GM18519 (cell line): ENCODE measurements at regions not wholly inside any gene's neighbourhood (a gene's known extent, or its start where the extent isn't known, plus 50 kb on each side); places are given as distances from the start of the nearest gene placed in this dataset.
"Not testable (repeated sequence)": the region's sequence is repeated elsewhere in the genome, so short reads cannot be mapped to it uniquely, and the experiment has no call there.

Experiments
- ATAC-seq: cut with Tn5 transposase; IDR thresholded peaks from one replicate; pipeline ENCODE4 v1.9.1; 2021; ENCODE audit warnings: mild to moderate bottlenecking, moderate library complexity; ENCODE audit not compliant: unreplicated experiment, low FRiP score

DNA sequence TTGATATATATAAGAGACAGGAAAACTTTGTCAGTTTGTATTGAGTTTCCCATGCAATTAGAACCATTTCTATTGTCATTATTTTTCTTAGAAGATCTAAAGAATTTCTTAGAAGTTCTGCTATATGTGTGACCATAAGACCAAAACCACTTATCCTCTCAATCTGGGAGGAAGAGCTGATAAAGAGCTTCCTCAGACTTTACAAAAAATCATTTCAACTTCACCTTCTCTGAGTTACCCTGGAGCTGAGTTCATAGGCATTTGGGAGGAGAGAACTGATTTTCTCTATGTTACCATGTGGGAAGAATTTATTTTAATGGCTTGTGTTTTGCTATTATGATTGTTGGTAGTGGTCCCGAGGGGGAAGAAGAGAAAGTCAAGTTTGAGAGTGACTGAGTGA, 329.3 kb downstream of the GPD2 start:
- no peak for ATAC-seq

- no peak for ATAC-seq
Observed at GRCh38 chr2:156769802-156770201, 333.6 kb downstream of the GPD2 start.

- no peak for ATAC-seq
Observed at GRCh38 chr2:156778916-156779315, 342.7 kb downstream of the GPD2 start.

DNA sequence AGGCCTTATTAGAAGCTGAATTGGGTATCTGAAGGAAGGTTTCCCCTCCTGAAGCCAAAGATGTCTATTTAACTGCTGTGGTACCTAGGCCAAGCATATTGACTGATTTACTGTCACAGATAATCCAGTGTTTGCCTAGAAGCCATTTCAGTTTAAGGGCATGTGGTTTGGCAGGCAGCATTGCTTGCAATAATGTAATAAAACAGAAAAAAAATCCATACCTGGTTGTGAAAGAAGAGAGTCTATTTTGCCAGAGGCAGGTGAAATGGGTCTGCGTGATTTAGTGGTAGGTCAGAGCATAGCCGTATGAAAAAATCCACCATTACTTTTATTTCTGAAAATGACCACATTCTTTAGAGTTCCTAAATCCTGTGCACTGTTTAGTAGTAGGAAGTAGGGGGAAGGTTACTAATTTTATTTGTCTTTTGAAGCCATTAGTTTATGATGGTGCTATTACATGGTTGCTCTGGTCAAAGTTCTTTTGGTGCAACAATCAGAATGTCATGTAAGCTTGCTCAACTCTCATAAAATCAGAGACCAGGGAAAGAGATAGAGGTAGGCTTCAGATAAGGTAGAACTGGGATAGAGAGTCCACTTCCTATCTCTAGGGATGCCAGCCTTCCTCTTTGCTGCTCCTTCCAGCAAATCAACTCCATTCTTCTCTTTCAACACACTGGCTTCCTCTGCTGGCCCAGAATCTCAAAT, 343.4 kb downstream of the GPD2 start:
- no peak for ATAC-seq

DNA sequence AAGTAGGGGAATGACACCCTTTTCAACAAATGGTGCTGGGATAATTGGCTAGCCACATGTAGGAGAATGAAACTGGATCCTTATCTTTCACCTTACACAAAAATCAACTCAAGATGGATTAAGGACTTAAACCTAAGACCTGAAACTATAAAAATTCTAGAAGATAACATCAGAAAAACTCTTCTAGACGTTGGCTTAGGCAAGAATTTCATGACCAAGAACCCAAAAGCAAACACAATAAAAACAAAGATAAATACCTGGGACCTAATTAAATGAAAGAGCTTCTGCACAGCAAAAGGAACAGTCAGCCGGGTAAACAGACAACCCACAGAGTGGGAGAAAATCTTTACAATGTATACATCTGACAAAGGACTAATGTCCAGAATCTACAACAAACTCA, 345.5 kb downstream of the GPD2 start:
- ATAC-seq, result not testable (repeated sequence)

DNA sequence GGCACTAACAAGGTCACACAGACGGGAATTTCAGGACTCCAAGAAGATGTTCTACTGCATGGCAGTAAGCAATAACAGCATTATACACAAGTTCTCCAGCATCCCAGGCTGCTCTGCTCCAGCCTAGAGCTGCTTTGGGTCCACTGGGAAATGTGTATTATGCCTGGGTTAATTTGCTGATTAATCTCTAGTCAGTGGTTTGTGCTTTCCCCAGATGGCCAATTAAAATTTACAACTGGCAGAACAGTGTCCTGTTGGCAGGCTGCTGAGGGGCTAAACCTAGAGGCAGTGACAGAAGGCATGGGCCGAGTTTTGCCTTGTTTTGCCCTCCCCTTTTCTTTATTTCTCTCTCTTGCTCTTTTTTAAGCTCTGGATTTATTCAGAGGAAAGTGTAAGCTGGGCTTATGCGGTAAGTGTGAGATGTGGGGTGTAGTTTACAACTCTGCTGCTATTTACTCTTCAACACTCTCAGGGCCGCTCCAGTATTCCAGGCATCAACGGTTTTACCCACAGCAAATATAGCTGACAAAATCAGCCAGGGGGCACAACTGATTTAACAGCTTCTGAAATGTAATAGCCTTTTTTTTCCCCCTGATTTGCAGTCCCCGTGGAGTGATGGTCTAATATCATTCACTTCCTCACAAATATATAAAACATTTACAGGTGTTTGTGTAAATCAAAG, 348.0 kb downstream of the GPD2 start:
- ATAC-seq, result no peak

DNA sequence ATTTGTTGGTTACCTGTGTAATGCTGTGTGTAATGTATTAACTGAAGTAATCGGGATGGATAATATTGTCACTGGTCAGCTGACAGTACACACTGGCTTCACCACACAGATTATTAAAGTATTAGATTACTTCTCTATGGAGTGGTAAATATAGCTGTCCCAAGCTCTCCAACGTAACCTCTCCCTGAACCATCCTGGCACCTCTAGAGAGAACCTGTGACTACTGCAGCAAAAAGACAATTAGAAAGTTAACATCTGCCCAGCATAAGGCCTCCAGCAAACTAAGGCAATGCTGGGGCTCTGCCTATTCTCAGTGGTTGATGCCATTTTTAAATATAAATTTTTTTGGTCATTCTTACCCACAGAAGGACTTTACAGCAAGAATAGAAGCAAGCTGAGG, 351.3 kb downstream of the GPD2 start:
- ATAC-seq, result no peak

GRCh38 chr2:156790343-156791037, 354.3 kb downstream of the GPD2 start:
- no peak for ATAC-seq

DNA sequence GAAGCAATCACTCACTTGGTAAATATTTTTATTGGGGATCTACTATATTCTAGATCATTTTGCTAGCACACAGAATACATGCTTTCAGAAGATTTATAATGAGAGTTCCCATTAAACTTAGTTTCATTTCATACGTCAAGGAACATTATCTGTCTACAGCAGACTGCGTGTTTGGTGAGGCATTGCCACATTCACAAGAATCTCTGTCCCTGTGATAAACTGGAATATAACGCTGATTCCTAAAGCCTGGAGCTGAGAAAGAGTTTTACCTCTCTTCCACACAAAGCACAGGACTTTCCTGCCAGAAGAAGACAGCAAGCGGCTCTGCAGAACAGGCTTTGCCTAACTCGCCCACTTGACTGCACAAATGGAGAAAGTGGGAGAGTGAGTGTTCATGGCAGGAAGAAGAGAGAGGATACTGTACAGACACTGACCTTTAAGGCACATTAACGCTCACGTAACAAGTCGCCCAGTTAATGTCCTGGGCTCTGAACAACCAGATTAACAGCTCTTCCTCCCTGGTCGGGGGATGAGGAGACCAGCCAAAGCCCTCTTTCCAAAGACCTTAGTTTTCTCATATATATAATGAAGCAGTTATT, 356.2 kb downstream of the GPD2 start:
- ATAC-seq, result no peak

GRCh38 chr2:156797832-156798231, 361.7 kb downstream of the GPD2 start:
- ATAC-seq, result no peak

DNA sequence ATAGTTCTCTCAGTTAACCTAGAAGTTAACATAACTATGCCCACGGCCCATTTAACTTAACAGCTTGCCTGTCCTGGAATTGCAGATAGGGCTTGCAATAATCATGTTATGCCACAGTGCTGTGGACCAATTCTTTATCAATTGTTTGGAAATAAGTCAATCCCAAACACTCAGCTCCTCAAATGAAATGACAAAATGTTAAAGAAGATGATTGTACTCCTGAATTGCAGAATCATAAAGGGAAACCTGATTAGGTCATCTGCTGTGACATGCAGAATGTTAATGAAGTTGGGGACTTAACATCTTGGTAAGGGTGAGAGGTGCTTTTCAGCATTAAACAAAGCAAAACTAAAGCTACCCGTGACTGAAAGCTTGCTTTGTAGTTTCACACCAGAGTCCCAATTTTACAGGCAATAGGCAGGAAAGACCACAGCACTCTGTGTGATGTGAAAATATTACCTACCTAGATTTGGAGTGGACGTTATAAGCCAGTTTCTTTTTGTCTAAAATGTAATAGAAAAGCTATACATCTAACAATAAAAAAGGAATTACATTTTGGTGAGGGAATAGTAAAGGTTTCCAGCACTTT, 364.0 kb downstream of the GPD2 start:
- ATAC-seq, result no peak

GRCh38 chr2:156800781-156801361, 364.7 kb downstream of the GPD2 start:
- ATAC-seq, result no peak

DNA sequence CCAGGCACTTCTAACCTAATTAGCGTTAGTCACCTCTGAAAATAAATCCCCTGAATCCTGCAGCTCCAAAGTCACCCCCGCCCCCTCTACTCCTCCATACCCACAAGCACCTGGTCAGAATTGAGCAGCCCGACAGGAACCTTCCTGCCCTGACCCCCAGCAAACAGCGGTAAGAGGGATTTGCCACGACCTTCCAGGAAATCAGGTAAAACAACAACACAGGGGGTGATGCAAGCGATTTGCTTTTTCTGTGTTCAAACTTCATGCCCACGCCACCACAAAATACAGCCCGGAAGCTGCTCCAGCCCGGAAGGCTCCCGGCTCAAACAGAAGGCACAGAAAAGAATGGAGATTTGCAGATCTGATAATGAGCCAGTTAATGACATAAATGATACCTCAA, 367.1 kb downstream of the GPD2 start:
- no peak for ATAC-seq

GRCh38 chr2:156803967-156804366, 367.8 kb downstream of the GPD2 start:
- no peak for ATAC-seq

GRCh38 chr2:156810094-156810493, 373.9 kb downstream of the GPD2 start:
- ATAC-seq, result no peak

- ATAC-seq, result no peak
Observed at GRCh38 chr2:156812496-156812895, 376.3 kb downstream of the GPD2 start.

DNA sequence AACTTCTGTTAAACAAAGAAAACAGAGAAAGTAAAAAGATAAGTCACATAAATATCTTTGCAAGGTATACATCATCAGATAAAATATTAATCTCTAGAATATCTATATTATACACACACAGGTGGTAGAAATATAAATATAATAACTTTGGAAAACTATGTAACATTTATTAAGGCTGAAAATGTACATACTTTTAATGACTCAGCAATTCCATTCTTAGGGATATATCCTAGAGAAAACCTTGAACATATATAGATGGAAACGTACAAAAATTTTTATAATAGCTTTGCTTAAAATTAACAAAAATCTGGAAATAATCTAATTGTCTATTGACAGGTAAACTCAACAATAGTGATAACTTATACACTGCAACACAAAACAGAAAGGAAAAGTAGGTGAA, 381.3 kb downstream of the GPD2 start:
- ATAC-seq, result no peak

DNA sequence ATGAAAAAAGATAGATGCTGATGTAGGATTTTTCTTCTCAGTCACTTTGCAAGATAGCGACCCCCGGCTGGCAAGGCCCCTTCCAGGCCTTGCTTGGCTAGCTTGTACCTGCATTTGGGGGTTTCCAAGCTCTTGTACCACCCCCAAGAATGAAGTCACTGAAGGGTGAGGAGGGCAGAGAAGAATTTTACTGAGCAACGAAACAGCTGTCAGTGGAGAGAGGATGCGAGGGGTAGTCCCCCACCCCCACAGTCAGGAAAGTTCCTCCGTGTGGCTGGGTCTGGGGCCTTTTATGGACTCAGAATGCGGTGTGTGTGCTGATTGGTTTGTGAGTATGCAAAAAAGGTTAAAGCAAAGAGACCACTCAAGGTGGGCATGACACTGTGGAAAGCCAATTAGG, 382.0 kb downstream of the GPD2 start:
- ATAC-seq, result no peak

DNA sequence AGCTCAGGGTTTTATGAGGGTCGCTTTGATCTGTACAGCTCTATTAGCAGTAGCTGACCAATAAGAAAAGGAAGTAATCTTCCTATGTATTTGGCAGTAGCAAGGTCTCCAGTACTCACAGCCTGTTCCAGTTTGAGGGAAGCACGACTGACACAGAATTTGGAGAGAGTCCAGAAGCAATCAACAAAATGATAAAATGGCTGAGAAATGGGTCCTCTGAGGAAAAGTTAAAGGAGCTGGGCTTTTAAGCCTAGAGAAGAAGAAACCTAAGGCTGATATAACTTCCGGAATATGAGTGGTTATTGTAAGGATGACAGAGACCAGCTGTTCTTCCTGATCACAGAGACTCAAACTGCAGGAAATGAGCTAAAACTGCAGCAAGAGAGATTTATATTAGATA, 382.8 kb downstream of the GPD2 start:
- no peak for ATAC-seq

- no peak for ATAC-seq
Observed at GRCh38 chr2:156826341-156826933, 390.3 kb downstream of the GPD2 start.
